Sigmoid colon (tissue), 4 donors: ENCODE measurements at regions not wholly inside any gene's neighbourhood (a gene's known extent, or its start where the extent isn't known, plus 50 kb on each side); places are given as distances from the start of the nearest gene placed in this dataset.

Experiments
- EP300 ChIP-seq, 4 donors: sonication (generic); formaldehyde crosslinking; IDR thresholded peaks; one replicate each; pipeline ENCODE4 v1.6.1; 2017; ENCODE audit warnings: antibody characterized with exemption in 4 of 4
- POLR2A ChIP-seq, 2 donors: fragments of 450-650 bp; IDR thresholded peaks; one replicate each; pipeline ENCODE4 v1.6.1; 2016; ENCODE audit warnings: antibody characterized with exemption in 2 of 2, mild to moderate bottlenecking in 2 of 2, moderate library complexity in 2 of 2
- POLR2AphosphoS5 ChIP-seq, 4 donors: sonication (generic); formaldehyde crosslinking; IDR thresholded peaks; one replicate each; pipeline ENCODE4 v1.6.1; 2017; ENCODE audit warnings: antibody characterized with exemption in 4 of 4

DNA sequence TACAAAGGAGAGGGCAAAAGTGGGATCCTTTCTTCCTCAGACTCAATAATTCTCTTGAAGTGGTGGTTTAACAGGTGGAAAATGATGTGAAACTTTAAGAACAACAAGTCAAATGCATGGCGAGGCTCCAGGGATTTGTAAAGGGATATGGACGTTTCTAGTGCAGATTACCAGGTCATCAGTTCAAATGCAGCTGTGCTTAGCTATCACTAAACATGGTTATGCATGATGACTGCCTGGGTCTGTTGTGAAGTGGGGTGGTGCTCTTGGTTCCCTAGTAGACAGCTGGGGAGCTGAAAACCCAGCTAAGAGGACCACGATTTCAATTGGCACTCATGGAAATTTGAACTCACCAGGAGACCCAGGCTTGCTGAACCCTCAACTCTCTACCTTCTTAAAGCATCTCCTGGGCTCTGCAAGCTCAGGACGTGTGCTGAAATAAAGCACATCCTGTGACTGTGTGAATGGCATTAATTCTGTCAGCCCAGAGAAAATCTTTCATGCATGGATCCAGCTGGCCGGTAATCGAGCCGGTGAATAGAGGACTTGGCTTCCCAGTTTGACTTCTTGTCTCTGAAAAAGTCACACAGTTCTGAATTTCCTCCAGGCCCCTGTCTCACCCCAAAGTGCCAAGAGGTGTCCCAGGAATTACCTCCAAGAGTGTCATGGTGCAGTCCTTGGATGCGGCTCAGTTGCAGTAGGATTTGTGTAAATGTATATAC is 146.1 kb downstream of the MTX2 start:
- TF ChIP-seq EP300 (IDR thresholded peaks at IDR 0.05) (no peak), POLR2A (IDR thresholded peaks at IDR 0.05) (no peak), POLR2AphosphoS5 (IDR thresholded peaks at IDR 0.05) (no peak)
